Pulmonary artery endothelial cell (primary cell): ENCODE measurements at regions not wholly inside any gene's neighbourhood (a gene's known extent, or its start where the extent isn't known, plus 50 kb on each side); places are given as distances from the start of the nearest gene placed in this dataset.

Source experiments
- DNase-seq: peaks from one replicate; pipeline ENCODE4 v3.0.0-alpha.2; 2011; ENCODE audit warnings: low read depth, low spot score

DNA sequence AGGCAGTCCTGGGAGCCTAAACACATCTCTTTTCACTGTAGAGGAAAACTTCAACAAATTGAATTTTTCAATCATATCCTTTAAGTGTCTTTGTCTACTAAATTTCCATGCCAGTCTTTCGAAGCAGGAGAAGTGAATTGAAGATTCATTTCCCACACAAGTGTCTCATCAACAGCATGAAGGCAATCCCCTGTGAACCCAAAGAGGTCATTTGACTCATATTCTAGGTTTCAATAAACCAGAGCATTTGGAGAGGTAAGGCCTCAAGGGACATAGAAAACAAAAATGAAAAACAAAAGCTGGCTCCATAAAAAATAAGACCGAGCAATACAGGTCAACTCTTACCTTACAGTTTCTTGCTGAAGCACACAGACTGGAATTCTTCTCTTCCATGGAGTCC lies 94.1 kb upstream of the ATP1B1 start:
- no peak for DNase-seq

DNA sequence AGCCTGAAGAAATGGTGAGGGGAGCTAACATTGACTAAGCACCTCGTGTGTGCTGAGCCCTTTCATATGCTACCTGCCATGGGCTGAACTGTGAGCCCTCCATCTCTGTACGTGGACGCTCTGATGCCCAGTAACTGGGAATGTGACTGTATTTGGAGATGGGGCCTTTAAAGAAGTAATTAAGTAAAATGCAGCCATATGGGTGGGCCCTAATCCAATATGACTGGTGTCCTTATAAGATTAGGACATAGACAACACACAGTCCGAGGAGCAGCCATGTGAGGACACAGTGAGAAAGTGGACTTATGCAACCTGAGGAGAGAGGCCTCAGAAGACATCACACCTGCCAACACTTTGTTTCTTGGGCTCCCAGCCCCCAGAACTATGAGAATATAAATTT lies 92.7 kb upstream of the ATP1B1 start:
- no peak for DNase-seq

GRCh38 chr1:169015464-169015863 lies 91.0 kb upstream of the ATP1B1 start:
- DNase-seq = no peak

GRCh38 chr1:169018751-169019150 lies 87.7 kb upstream of the ATP1B1 start:
- DNase-seq = no peak

GRCh38 chr1:169019419-169020058 lies 87.0 kb upstream of the ATP1B1 start:
- no peak for DNase-seq

- no peak for DNase-seq
These were observed 85.8 kb upstream of the ATP1B1 start for GRCh38 chr1:169020684-169021083.

DNA sequence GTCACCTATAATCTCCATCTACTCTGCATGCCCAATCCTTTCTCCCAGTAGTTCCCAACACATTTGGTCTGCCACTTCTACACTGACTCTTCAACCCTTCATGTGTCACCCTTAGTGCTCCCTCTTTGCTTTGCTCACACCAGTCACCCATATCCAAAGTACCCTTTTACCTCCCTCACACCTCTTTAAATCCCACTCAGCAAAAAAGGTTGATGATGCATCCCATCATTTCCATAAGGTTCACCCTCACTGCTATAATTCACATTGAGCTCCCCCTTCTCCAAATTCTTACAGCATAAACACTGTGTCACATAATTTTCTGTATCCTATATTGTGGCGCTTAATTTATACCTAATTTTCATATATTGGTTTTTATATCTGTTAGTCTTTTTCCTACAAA lies 83.8 kb upstream of the ATP1B1 start:
- no peak for DNase-seq

- DNase-seq = no peak
These were observed 82.2 kb upstream of the ATP1B1 start for GRCh38 chr1:169024255-169024654.

DNA sequence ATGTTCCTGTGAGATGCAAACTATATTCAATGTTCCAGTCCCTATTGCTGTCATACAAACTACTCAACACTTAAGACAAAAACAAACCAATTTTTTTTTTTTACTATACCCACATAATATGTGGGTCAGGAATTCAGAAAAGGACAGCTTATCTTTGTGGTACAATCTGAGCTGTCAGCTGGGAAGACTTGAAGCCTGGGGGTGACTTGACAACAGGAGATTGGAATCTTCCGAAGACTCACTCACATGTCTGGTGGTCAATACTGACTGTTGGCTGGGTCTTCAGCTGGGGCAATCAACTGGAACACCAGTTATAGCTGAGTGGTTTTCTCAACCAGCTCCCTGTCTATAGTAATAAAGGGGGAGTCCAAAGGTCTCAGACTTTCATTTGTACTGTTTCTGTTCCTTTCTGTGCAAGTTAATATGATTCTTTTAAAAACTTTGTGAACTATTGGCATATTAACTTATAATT lies 81.7 kb upstream of the ATP1B1 start:
- no peak for DNase-seq

DNA sequence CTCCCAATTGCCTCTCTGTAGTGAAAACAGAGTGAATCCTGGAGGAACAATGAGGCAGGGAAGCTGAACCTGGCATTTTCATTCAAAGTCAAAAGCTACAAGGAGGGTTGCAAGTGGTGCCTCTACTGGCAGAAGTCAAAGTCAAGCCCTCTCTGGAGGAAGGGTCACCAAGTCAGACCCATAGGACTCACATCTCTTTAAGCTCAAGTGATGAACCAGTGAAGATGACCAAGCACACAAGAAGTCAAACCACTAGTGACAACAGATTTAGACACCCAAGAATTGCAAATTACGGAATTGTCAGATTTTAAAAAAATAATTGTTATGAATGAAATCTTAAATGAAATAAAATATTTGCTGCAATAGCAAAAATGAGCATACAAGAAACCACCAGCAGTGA lies 81.1 kb upstream of the ATP1B1 start:
- no peak for DNase-seq

DNA sequence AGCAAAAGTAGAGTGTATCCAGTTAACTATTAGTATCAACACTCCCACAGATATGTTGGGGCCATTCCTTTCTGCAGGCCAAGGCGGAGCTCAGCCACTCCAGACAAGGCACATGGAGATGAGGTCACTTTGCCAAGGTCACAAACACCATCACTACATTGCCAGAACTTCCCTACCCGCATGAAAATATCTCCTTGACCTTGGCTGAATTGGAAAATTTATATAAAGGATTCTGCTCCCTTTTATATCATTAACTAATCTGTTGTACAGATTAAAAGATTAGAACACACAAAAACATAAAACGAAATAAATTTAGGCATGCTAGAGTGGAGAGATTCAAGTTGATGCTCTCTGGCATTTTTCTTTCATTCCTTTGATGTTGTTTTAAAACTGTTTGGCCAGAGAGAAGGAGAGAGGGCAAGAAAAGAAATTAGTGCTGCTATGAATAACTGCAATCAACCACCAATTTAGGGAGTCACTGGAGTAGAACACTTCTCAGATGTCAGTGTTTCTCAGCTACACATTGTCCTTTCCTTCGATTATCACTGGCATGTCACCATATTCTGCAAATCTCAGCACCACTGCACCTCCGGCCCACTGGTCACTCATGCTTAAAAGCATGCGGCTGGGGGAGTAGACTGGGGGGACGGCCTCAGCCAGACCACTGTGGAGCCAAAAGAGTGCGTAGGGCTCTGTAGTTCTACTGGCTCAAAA lies 78.7 kb upstream of the ATP1B1 start:
- no peak for DNase-seq

- DNase-seq = no peak
These were observed 74.8 kb upstream of the ATP1B1 start for GRCh38 chr1:169031566-169032224.

- no peak for DNase-seq
These were observed 65.1 kb upstream of the ATP1B1 start for GRCh38 chr1:169041366-169041765.

DNA sequence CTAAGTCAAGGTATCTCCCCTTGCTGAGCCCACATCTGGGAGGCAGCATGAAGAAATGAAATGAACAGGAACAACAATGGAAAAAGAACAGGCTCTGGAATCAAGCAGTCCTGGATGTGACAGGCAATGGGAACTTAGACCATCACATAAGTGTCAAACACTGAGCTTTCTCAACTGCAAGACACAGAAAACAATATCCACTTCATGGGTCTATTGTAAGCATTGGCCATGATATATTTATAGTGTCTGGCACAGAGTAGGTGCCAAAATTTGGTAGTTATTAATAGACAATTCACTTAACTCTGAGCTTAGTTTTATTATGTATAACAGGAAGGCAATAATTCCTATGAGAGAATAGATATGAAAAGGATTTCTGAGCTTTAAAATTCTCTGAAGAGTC lies 64.1 kb upstream of the ATP1B1 start:
- DNase-seq = no peak

- DNase-seq = no peak
These were observed 62.7 kb upstream of the ATP1B1 start for GRCh38 chr1:169043823-169044222.

DNA sequence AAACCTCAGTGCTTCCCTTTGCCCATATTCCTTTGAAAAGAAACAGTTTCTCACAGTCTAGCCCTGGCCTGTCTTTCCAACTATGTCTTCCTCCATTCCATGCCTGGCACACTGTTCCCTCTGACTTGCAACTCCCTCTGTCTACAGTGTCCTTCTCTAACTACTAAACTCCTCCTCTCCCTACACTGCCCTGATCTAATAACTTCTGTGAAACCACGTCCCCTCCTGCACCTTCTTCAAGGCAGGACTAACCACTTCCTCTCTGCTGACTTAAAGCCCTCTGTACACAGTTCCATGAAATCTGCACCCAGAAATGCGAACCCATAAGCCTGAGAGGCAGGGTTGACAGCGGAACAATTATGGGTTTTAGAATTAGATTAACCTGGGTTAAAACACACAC lies 62.2 kb upstream of the ATP1B1 start:
- DNase-seq = no peak

DNA sequence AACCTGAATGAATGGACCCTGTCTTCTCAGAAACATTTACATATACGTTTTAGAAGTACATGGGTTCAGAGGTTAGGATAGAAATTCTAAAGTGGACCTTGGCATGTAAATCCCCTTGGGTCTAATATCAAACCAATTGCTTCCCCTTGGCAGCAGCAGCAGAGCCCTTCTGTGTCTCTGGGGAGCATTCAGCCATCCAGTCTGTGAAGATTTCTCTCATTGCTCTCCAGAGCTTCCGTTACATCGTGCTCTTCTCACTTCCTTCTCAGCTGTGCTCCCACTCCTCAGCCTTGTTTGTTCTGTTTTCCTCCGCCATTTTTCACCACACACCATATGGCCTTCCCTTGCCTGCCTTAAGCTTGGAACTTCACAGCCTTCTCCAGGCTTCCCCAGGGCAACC lies 61.5 kb upstream of the ATP1B1 start:
- no peak for DNase-seq

DNA sequence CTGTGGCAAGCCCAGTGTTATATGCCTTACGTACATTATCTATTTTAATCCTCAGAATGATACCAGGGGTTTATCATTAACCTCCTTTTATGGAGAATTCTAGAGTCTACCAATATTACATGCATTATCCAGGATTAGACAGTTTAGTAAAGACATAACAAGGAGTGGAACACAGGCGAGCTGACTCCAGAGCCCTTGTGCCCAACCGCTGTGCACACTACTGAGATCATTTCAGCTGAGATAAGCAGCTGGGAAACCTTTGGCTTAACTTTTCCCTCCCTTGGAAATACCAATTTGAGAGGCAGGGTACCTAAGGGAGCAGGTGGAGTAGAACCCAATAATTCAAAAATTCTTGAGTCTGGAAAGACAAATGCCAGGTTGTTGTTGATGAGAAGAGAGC lies 59.8 kb upstream of the ATP1B1 start:
- DNase-seq = no peak

DNA sequence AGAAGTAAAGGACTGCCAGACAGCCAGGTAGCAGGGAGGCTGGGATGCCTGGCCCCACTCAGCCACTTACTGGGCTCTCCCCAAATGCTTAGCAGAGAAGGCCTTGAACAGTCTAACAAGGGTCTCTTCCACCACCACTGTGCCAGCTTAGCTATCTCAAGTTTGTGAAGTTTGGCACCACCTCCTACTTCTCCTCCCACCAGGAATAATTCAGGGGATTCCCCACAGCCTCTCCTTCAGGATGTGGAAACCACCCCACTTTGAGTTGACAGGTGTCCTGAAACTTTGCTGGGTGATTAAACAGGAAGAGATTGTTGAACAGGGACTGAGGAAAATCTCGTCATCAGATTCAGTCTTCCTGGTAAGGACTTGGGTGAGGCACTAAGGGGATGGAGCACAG lies 59.4 kb upstream of the ATP1B1 start:
- DNase-seq = no peak

DNA sequence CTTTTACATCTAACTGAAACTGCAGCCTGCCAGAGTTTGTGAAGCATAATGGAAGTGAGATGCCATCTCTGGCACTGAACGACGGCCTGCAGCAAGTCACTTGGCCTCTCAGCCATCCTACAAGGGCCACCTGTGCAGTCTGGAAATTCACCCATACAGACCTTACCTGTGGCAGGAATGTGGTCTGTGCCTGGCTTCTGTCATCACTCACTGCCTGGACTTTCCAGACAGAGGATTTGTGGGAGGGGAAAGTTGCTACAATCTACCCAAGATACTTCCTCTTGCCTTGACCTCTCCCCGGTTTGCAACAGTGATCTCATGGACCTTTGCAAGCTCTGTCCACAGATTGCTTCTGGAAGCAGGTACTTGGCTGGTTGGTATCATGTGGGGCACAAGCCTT lies 58.4 kb upstream of the ATP1B1 start:
- DNase-seq = no peak

- DNase-seq = no peak
These were observed 57.1 kb upstream of the ATP1B1 start for GRCh38 chr1:169049258-169049938.

DNA sequence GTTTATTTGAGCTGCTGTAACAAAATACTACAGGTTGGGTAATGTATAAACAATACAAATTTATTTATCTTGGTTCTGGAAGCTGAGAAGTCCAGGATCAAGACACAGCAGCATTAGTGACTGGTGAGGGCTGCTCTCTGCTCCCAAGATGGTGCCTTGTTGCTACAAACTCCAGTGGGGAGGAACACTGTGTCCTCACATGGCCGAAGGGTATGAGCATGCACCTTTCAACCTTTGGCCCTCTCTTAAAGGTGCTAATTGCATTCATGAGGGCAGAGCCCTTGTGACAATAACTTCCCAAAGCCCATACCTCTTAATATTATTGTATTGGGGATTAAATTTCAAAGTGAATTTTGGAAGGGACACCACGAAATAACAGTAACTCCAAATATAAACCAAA lies 55.3 kb upstream of the ATP1B1 start:
- DNase-seq = no peak
